HL-60 (cell line): ENCODE measurements at regions not wholly inside any gene's neighbourhood (a gene's known extent, or its start where the extent isn't known, plus 50 kb on each side); places are given as distances from the start of the nearest gene placed in this dataset.

Experiments
- DNase-seq, 2 experiments: peaks; one replicate each; pipeline ENCODE4 v3.0.0-alpha.2; 2010 to 2020; ENCODE audit warnings: low read depth in 1 of 2, low spot score in 1 of 2
- H3K27ac ChIP-seq: fragments of 250-450 bp; sonication (Bioruptor Pico); replicated peaks from 2 replicates; pipeline ENCODE4 v1.5.1; 2020; ENCODE audit warnings: mild to moderate bottlenecking, moderate library complexity
- H3K27me3 ChIP-seq: fragments of 250-450 bp; sonication (Bioruptor Pico); 2 replicates; pipeline ENCODE4 v1.5.1; 2021; ENCODE audit warnings: mild to moderate bottlenecking, moderate library complexity; ENCODE audit not compliant: insufficient read depth, poor library complexity, severe bottlenecking
- H3K4me3 ChIP-seq: replicated peaks from 2 replicates; pipeline ENCODE4 v1.5.1; 2011; ENCODE audit warnings: mild to moderate bottlenecking, control low read depth, low read length; ENCODE audit not compliant: insufficient read depth
- CTCF ChIP-seq: IDR thresholded peaks from one replicate; pipeline ENCODE4 v1.5.1; 2011; ENCODE audit warnings: low read length, control low read depth, inconsistent platforms; ENCODE audit not compliant: insufficient read depth
- GABPA ChIP-seq: IDR thresholded peaks from 2 replicates; pipeline ENCODE4 v1.6.1; 2012; ENCODE audit warnings: low read depth
- POLR2AphosphoS5 ChIP-seq: IDR thresholded peaks from 2 replicates; pipeline ENCODE4 v1.6.1; 2012; ENCODE audit warnings: low read depth
- REST ChIP-seq: IDR thresholded peaks from 2 replicates; pipeline ENCODE4 v1.6.1; 2012; ENCODE audit warnings: low read depth; ENCODE audit not compliant: insufficient replicate concordance
- SPI1 ChIP-seq: IDR thresholded peaks from 2 replicates; pipeline ENCODE4 v1.6.1; 2012; ENCODE audit warnings: low read depth, mild to moderate bottlenecking, borderline replicate concordance

- no peak for DNase-seq
Measured at GRCh38 chr1:103248417-103249102, 140.2 kb upstream of the COL11A1 start.

GRCh38 chr1:103247517-103247916 is 139.2 kb upstream of the COL11A1 start:
- Histone ChIP-seq H3K27ac (no peak overlapping the region), H3K27me3 (no peaks in the 10 kb centered on the region), H3K4me3 (no peak overlapping the region)
- no peak for DNase-seq
- TF ChIP-seq CTCF: no peak
- TF ChIP-seq SPI1: no peak
- TF ChIP-seq GABPA: no peak
- no peak for TF ChIP-seq REST
- no peak for TF ChIP-seq POLR2AphosphoS5

More at GRCh38 chr1:103248417-103249102, 140.2 kb upstream of the COL11A1 start:
- Histone ChIP-seq H3K4me3 (no peak overlapping the region), H3K27ac (no peak overlapping the region), H3K27me3 (no peaks in the 10 kb centered on the region)
- no peak for TF ChIP-seq SPI1
- no peak for TF ChIP-seq REST
- no peak for TF ChIP-seq POLR2AphosphoS5
- no peak for TF ChIP-seq CTCF
- no peak for TF ChIP-seq GABPA

- DNase-seq: no peak
- no peak for TF ChIP-seq CTCF
- TF ChIP-seq SPI1: no peak
- TF ChIP-seq POLR2AphosphoS5: no peak
- TF ChIP-seq REST: no peak
- TF ChIP-seq GABPA: no peak
- Histone ChIP-seq H3K4me3 (no peak overlapping the region), H3K27me3 (no peaks in the 10 kb centered on the region), H3K27ac (no peak overlapping the region)
Measured at GRCh38 chr1:103243481-103243880, 135.2 kb upstream of the COL11A1 start.
